ENCODE measurements at regions not wholly inside any gene's neighbourhood (a gene's known extent, or its start where the extent isn't known, plus 50 kb on each side); places are given as distances from the start of the nearest gene placed in this dataset.
A peak's percentile ranks its signal among the peaks of the same experiment; 100 is the strongest.

DNA sequence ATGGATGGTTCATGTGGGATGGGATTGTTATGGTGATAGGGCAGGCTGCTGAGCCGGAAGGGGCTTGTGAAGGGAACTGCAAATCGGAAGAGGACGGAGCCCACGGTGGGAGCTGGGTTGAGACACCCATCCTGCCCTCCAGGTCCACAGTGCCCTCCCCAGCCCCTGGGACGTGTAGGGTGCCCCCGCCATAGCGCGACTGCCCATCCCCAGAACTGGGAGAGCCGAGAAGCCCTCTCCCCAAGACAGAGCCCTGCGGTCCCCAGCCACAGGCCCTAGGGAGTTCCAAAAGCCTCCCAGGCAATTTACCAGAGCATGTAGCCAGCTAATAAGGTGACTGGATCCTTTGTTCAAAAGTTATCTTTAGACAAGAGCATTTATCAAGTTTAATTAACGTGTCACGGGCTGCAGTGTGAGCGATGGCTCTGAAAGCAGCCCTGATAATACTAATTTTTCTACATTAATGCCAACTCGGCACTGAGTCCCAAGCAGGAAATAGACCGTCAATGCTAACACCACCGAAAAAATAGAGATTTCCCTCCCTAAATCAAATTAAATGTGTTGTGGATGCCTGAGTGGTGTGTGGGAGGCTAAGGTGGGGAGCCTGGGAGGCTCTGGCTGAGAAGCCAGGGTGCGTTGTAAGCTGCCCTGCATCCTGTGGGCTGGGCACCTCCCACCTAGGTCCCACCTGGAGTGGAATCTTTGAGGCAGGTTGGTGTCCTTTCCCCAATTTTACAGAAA, 76.8 kb upstream of the RTL6 start (continued):
- TF ChIP-seq ZNF565 (CRISPR knock-in tag; conservative IDR thresholded peaks at IDR 0.05; ENCODE audit: low read depth), result no peak
- no peak for TF ChIP-seq BACH2 (CRISPR knock-in tag; IDR thresholded peaks at IDR 0.05; ENCODE audit: borderline replicate concordance)
- no peak for TF ChIP-seq RARB (CRISPR knock-in tag; IDR thresholded peaks at IDR 0.05)
- TF ChIP-seq ZFP3 (CRISPR knock-in tag; IDR thresholded peaks at IDR 0.05), result no peak
- TF ChIP-seq OSR1 (CRISPR knock-in tag; IDR thresholded peaks at IDR 0.05), result no peak
- no peak for TF ChIP-seq GLIS3 (CRISPR knock-in tag; IDR thresholded peaks at IDR 0.05)
- TF ChIP-seq, protein P1, sequence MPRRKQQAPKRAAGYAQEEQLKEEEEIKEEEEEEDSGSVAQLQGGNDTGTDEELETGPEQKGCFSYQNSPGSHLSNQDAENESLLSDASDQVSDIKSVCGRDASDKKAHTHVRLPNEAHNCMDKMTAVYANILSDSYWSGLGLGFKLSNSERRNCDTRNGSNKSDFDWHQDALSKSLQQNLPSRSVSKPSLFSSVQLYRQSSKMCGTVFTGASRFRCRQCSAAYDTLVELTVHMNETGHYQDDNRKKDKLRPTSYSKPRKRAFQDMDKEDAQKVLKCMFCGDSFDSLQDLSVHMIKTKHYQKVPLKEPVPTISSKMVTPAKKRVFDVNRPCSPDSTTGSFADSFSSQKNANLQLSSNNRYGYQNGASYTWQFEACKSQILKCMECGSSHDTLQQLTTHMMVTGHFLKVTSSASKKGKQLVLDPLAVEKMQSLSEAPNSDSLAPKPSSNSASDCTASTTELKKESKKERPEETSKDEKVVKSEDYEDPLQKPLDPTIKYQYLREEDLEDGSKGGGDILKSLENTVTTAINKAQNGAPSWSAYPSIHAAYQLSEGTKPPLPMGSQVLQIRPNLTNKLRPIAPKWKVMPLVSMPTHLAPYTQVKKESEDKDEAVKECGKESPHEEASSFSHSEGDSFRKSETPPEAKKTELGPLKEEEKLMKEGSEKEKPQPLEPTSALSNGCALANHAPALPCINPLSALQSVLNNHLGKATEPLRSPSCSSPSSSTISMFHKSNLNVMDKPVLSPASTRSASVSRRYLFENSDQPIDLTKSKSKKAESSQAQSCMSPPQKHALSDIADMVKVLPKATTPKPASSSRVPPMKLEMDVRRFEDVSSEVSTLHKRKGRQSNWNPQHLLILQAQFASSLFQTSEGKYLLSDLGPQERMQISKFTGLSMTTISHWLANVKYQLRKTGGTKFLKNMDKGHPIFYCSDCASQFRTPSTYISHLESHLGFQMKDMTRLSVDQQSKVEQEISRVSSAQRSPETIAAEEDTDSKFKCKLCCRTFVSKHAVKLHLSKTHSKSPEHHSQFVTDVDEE (CRISPR knock-in tag; IDR thresholded peaks at IDR 0.05), result no peak
- TF ChIP-seq, protein P2, sequence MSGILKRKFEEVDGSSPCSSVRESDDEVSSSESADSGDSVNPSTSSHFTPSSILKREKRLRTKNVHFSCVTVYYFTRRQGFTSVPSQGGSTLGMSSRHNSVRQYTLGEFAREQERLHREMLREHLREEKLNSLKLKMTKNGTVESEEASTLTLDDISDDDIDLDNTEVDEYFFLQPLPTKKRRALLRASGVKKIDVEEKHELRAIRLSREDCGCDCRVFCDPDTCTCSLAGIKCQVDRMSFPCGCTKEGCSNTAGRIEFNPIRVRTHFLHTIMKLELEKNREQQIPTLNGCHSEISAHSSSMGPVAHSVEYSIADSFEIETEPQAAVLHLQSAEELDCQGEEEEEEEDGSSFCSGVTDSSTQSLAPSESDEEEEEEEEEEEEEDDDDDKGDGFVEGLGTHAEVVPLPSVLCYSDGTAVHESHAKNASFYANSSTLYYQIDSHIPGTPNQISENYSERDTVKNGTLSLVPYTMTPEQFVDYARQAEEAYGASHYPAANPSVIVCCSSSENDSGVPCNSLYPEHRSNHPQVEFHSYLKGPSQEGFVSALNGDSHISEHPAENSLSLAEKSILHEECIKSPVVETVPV (CRISPR knock-in tag; IDR thresholded peaks at IDR 0.05), result no peak

- peak; percentile 89 for ATAC-seq
- TF ChIP-seq, protein P1 (CRISPR knock-in tag; IDR thresholded peaks at IDR 0.05), result no peak
- TF ChIP-seq PATZ1 (CRISPR knock-in tag; IDR thresholded peaks at IDR 0.05; ENCODE audit: borderline replicate concordance) (no peak), OSR1 (CRISPR knock-in tag; IDR thresholded peaks at IDR 0.05) (no peak), SNAI2 (CRISPR knock-in tag; IDR thresholded peaks at IDR 0.05) (no peak), CREB5 (CRISPR knock-in tag; IDR thresholded peaks at IDR 0.05; ENCODE audit: low read depth) (no peak), RARB (CRISPR knock-in tag; IDR thresholded peaks at IDR 0.05) (no peak)
These were observed 76.1 kb upstream of the RTL6 start for GRCh38 chr22:44574057-44574639.

GRCh38 chr22:44573451-44573850, 75.4 kb upstream of the RTL6 start:
- ATAC-seq, result no peak
- TF ChIP-seq ZC3H10 (CRISPR knock-in tag; IDR thresholded peaks at IDR 0.05) (no peak), ZNF8 (CRISPR knock-in tag; IDR thresholded peaks at IDR 0.05) (no peak), PATZ1 (CRISPR knock-in tag; IDR thresholded peaks at IDR 0.05; ENCODE audit: borderline replicate concordance) (no peak), BACH2 (CRISPR knock-in tag; IDR thresholded peaks at IDR 0.05; ENCODE audit: borderline replicate concordance) (no peak), ZFP30 (CRISPR knock-in tag; IDR thresholded peaks at IDR 0.05) (no peak), CREB5 (CRISPR knock-in tag; IDR thresholded peaks at IDR 0.05; ENCODE audit: low read depth) (no peak), ISL1 (CRISPR knock-in tag; IDR thresholded peaks at IDR 0.05) (no peak), RARB (CRISPR knock-in tag; IDR thresholded peaks at IDR 0.05) (no peak), ZNF70 (CRISPR knock-in tag; IDR thresholded peaks at IDR 0.05) (no peak), ESRRG (CRISPR knock-in tag; IDR thresholded peaks at IDR 0.05) (no peak)
- TF ChIP-seq, protein P2 (CRISPR knock-in tag; IDR thresholded peaks at IDR 0.05), result no peak
- TF ChIP-seq, protein P3, sequence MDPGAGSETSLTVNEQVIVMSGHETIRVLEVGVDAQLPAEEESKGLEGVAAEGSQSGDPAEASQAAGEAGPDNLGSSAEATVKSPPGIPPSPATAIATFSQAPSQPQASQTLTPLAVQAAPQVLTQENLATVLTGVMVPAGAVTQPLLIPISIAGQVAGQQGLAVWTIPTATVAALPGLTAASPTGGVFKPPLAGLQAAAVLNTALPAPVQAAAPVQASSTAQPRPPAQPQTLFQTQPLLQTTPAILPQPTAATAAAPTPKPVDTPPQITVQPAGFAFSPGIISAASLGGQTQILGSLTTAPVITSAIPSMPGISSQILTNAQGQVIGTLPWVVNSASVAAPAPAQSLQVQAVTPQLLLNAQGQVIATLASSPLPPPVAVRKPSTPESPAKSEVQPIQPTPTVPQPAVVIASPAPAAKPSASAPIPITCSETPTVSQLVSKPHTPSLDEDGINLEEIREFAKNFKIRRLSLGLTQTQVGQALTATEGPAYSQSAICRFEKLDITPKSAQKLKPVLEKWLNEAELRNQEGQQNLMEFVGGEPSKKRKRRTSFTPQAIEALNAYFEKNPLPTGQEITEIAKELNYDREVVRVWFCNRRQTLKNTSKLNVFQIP (CRISPR knock-in tag; IDR thresholded peaks at IDR 0.05; ENCODE audit: borderline replicate concordance, low read depth), result no peak
